NCI-H524 treated with DMSO at 0.1 percent for 48 hours (cell line): ENCODE measurements at regions not wholly inside any gene's neighbourhood (a gene's known extent, or its start where the extent isn't known, plus 50 kb on each side); places are given as distances from the start of the nearest gene placed in this dataset.

Experiments
- DNase-seq: peaks from one replicate; lab custom pipeline; 2025; lab: John Stamatoyannopoulos, UW

- DNase-seq, result no peak
Observed at GRCh38 chr11:15618583-15619032, 503.9 kb downstream of the INSC start.

- no peak for DNase-seq
Observed at GRCh38 chr11:15621565-15621964, 506.8 kb downstream of the INSC start.

GRCh38 chr11:15622231-15622890, 507.6 kb downstream of the INSC start:
- peak; percentile 71 for DNase-seq

DNA sequence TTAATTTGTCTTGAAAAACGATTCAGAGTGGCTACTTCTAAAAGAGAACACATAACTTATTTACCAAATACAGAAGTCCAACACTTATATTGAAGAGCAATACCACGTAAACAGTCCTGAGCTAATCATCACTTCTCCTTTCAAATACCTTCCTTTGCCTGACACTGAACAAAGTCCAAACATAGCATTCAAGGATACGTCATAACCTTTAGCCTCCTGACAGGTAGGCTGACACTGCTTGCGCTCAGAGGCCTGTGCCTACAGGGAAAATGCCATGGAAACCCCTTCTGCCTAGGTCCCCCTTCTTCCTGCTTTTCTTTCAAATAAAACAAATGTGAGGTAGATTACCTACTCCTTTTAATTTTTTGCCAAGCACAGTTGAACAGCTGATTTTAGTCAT, 510.0 kb downstream of the INSC start:
- DNase-seq, result no peak

- DNase-seq, result no peak
Observed at GRCh38 chr11:15625691-15626090, 511.0 kb downstream of the INSC start.

- no peak for DNase-seq
Observed at GRCh38 chr11:15627560-15627959, 512.8 kb downstream of the INSC start.

DNA sequence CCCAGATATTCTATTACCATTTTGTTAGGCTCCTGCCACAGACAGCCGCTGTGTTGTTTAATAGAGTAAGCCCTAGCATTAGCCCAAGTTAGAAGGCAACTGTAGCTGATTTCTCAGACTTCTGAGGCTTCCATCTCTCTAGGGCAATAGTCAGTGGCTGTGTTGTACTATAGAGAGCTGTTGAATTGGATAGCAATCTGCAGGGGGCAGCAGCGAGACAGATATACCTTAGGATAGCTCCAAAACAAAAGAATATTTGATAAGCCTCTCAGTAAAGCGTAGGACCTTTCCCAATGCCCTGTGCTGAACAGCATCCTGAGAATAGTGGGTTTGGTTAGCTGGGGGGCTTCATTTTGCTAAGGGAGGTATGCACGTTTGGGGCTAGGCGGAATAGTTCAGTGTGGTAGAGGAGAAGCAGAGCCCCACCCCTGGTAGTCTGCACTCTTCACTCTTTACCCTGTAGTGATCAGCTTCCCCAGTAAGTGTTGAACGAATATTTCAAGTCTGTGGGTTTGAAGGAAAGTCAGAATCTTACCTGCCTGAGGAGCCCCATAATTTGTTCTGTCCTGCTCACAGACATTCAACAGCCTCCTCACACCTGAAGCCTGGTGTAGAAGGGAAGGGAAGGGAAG, 515.1 kb downstream of the INSC start:
- DNase-seq, result no peak

GRCh38 chr11:15630896-15631295, 516.2 kb downstream of the INSC start:
- DNase-seq, result no peak

DNA sequence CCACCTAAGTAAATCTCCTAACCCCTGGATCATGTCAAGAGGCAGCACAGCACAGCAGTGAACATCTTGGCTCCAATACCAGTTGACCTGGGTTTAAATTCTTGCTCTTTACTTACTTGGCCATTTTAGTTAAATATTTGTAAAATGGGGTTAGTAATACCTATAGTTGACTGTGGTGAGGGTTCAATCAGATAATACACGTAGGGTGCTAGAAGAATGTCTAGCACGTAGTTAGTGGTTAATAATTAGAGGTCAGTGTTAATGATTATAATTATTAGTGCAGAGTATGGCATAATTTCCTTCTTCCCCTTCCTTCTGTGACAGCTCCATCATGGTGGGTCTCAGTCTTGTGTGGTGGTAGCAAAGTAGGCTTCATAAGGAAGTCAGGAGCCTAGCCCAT, 520.8 kb downstream of the INSC start:
- DNase-seq, result no peak

DNA sequence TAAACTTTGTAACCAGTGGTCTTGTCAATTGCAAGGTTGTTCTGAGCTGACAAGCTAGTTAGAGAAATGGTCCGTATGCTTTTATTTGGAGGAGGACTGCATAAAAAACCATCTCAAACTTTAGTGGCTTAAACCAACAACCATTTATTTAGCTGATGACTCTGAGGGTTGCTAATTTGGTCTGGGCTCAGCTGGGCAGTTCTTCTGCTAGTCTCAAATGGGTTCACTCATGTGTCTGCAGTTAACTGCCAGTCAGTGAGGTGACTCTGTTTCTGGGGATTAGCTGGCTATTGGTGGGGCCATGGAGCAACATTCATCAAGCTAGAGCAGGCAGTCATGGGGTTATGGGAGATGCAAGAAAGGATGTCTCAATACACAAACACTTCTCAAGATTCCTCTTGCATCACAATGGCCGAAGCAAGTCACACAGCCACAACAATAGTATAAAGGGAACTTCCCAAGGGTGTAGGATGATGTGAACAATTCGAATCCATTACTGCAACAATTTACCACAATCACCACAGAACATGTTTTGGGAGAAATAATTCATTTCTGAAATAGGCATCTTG, 521.9 kb downstream of the INSC start:
- no peak for DNase-seq

DNA sequence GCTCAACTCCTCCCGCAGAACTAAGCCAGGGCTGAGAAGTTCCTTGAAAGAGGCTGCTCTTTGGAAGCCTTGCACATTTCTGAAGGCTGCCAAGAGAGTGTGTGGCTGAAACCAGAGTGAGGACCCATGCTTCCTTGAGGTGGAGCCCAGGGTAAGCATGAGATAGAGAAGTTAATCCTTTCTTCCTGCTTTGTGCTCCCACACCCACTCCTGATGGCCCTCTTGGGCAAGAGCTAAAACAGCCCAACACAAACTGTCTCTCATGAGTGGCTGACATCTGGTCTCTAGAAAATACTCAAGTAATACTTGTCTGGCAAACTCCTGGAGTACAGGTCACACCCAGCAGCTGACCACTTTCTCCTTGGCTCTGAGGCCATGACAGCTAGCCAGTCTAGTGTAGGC, 523.7 kb downstream of the INSC start:
- DNase-seq, result no peak

DNA sequence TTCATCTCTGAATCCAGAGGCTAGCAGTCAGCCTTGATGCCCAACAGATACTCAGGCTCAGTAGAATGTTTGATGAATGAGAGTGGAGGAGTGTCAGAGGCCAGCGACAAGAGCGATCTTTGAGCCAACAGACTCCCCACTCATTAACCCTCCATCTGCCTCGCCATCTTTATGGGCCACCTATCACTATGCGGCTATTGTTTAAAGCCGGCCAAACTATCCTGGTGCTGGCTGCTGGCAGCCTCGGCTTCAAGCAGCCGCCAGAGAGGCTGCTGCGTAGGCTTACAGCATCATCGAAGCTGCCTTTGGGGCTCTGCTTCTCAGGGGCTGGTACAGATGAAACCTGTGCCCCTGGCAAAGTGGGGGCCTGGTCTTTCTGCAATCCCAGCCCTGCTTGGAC, 525.6 kb downstream of the INSC start:
- peak; percentile 60 for DNase-seq

DNA sequence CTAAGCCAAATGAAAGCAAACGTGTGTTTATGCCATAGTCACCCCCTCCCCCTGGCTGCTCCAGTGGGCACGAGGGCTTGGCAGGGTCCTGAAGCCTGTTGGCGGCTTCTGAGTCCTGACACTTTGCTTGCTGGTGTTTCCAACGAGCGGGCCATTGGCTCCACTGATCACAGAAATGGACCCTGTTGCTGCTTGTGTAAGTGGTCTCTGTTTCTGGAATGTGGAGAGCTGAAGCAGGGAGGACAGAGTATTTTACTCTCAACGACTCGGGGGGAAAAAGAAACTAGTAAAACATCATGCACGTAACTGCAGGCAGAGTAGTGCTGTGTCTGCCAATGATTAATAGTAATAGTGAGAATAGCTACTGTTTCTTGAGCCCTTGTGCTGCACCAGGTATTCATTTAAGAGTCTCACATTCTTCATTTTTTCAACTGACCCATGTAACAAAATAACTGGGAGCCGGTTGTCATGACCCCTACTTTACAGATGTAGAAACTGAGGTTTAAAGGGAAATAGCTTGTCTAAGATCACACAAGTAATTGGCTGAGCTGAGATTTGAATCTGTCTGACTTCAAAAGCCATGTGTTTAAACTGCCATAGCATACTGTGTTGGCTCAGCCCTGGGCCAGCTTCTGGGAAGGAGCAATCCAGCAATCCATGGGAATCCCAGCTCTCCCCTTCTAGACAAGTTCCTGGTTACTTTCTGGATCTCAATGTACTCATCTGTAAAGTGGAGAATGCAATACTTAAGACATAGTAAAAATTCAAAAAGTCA, 526.7 kb downstream of the INSC start:
- no peak for DNase-seq

DNA sequence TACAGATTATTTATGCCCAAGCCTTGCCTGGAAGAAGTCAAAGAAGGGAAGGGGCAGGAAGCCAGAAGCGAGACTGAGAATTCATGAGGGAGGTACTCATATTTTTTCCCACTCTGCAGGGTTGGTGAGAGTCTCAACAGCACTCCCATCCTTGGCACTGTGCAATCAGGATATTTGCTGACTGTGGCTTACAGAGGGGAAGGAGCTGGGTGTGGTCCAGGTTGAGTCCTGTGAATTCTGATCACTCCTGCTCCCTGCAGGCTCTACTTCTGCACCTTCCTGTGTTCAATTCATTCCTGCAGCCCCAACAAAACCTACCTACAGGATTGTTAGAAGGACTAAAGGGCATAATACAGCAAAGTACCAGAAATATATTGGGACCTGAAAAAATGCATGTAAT, 530.5 kb downstream of the INSC start:
- DNase-seq, result no peak

DNA sequence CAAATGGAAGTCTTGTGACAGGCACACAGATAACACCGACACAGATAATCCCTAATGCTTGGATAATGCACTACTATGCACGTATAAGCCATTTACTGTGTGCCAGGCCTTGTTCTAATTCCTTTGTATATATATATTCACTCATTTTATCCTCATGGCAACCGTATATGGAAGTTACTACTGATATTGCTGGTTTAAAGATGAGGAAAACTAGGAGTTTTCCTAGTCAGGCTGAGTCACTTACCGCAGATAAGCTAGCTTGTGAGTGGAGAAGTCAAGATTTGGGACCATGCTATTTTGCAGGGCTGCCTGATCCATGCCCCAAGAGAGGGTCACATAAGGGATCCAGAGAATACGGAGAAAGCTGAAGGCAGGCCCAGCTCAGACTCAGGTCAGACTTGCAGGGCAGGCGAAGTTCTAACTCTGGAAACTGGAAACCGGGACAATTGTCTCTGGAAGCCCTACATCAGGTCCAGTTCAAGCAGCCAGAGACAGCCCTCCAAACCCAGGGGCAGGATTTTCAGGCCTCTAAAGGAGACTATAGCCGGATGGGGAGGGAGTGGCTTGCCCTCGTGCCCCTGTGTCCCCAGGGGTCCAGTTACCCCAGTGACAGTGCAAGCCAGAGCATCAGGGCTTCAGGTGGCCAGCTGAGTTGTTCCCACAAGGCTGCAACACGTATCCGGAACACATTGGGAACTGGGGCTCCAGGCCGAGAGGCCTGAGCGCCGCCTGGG, 534.8 kb downstream of the INSC start:
- no peak for DNase-seq

DNA sequence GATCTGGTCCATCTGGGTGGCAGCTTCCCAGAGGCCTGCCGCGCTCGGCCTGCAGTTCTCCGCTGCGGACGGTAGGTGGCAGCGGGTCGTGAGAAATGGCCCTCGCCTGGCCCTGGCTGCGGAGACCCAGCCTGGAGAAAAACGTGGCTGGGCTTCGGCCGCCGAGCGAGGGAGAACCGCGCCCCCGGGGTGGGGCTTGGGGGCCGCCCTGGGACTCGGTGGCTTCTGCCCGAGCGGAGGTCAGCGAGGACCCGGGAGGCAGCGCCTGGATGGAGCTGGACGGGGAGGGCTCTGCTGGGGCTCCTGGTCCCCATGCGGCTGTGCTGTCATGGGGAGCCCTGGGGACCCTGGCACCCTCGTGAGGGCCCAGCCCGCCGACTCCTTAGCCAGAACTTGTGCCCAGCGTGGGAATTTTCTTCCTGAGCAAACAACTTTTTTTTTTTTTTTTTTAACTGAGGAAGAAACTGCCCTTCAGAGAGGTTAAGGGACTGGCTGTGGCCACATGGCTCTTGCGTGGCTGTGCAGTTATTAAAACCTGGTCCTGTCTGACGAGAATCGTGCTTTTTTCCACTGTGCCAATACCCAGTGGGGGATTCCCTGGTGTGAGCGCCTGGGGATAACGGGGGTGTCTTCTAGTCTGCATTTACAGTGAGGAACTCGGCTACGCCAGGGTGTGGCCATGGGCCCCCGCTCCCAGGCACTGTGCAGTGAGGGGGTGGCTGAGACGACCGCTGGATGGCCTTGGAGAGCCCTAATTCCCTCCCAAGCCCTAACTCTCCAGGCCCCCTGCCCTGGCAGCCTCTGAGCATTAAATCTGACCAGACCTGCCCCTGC, 535.6 kb downstream of the INSC start:
- DNase-seq, result no peak

DNA sequence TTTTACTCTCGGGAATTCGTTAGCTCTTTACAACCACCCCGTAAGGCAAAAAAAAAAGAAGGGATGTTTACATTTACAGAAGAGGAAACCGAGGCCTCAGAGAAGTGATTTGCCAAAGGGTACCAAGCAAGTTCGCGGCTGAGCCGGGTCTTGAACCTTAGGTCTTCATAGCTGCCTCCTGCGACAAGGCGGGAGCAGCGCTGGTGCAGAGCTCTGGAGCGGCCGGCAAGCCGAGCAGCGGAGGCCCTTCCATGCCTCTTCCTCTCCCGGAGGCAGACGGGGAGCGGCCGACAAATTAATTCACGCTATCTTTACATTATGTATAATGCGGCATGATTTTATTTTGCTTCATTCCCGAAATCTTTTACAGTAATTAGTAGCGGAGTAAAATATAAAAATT, 536.3 kb downstream of the INSC start:
- no peak for DNase-seq

- DNase-seq, result no peak
Observed at GRCh38 chr11:15651816-15652215, 537.1 kb downstream of the INSC start.

- no peak for DNase-seq
Observed at GRCh38 chr11:15653191-15653710, 538.5 kb downstream of the INSC start.

GRCh38 chr11:15654451-15654850, 539.7 kb downstream of the INSC start:
- no peak for DNase-seq

- no peak for DNase-seq
Observed at GRCh38 chr11:15655552-15655951, 540.8 kb downstream of the INSC start.
